GM18909 (cell line): ENCODE measurements at regions not wholly inside any gene's neighbourhood (a gene's known extent, or its start where the extent isn't known, plus 50 kb on each side); places are given as distances from the start of the nearest gene placed in this dataset.

ENCODE experiments used
- ATAC-seq: cut with Tn5 transposase; IDR thresholded peaks from one replicate; pipeline ENCODE4 v1.9.1; 2021; ENCODE audit warnings: mild to moderate bottlenecking; ENCODE audit not compliant: unreplicated experiment, poor library complexity

- ATAC-seq = no peak
Measured at GRCh38 chr12:25743679-25744215, 190.7 kb upstream of the LMNTD1 start.

GRCh38 chr12:25744313-25744712, 191.2 kb upstream of the LMNTD1 start:
- no peak for ATAC-seq

GRCh38 chr12:25745281-25745680, 192.2 kb upstream of the LMNTD1 start:
- no peak for ATAC-seq

GRCh38 chr12:25746131-25746530, 193.0 kb upstream of the LMNTD1 start:
- ATAC-seq = no peak

GRCh38 chr12:25752710-25753309, 199.7 kb upstream of the LMNTD1 start:
- ATAC-seq = no peak

- no peak for ATAC-seq
Measured at GRCh38 chr12:25755136-25755970, 202.3 kb upstream of the LMNTD1 start.

GRCh38 chr12:25755971-25756260, 202.6 kb upstream of the RASSF8 start:
- no peak for ATAC-seq

GRCh38 chr12:25757037-25757665, 201.3 kb upstream of the RASSF8 start:
- no peak for ATAC-seq

GRCh38 chr12:25759752-25760151, 198.7 kb upstream of the RASSF8 start:
- ATAC-seq = no peak

- ATAC-seq = no peak
Measured at GRCh38 chr12:25761356-25761755, 197.1 kb upstream of the RASSF8 start.

GRCh38 chr12:25764409-25764808, 194.1 kb upstream of the RASSF8 start:
- no peak for ATAC-seq

- no peak for ATAC-seq
Measured at GRCh38 chr12:25764892-25765291, 193.6 kb upstream of the RASSF8 start.

GRCh38 chr12:25767606-25768005, 190.9 kb upstream of the RASSF8 start:
- no peak for ATAC-seq

- no peak for ATAC-seq
Measured at GRCh38 chr12:25768151-25768550, 190.3 kb upstream of the RASSF8 start.

GRCh38 chr12:25769082-25769945, 189.2 kb upstream of the RASSF8 start:
- ATAC-seq = no peak

GRCh38 chr12:25771041-25771440, 187.4 kb upstream of the RASSF8 start:
- peak; percentile 52 for ATAC-seq

- ATAC-seq = no peak
Measured at GRCh38 chr12:25771476-25771875, 187.0 kb upstream of the RASSF8 start.

- no peak for ATAC-seq
Measured at GRCh38 chr12:25775968-25776367, 182.5 kb upstream of the RASSF8 start.

- no peak for ATAC-seq
Measured at GRCh38 chr12:25780771-25781170, 177.7 kb upstream of the RASSF8 start.

- no peak for ATAC-seq
Measured at GRCh38 chr12:25781232-25781631, 177.2 kb upstream of the RASSF8 start.
